ENCODE measurements at regions not wholly inside any gene's neighbourhood (a gene's known extent, or its start where the extent isn't known, plus 50 kb on each side); places are given as distances from the start of the nearest gene placed in this dataset.
"Not testable (repeated sequence)": the region's sequence is repeated elsewhere in the genome, so short reads cannot be mapped to it uniquely, and the experiment has no call there.

DNA sequence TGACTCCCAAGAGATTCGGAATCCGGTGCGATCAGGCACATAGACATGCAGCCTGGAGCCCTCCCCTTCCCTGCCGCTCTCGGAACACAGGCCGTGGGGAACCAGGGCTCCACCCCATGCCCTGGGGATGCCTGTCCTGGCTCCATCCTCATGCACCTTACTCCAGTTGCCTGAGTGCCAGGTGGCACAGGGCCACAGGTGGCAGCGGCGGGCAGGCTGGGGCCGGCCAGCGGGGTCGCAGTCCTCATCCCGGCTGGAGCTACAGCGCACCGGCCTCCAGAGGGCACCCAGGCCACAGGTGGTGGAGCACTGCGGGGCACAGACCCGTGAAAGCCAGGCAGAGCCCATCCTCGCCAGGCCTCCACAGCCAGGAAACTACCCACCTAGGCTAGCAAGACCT is 119.9 kb upstream of the AKAP13 start:
- TF ChIP-seq, protein P1, sequence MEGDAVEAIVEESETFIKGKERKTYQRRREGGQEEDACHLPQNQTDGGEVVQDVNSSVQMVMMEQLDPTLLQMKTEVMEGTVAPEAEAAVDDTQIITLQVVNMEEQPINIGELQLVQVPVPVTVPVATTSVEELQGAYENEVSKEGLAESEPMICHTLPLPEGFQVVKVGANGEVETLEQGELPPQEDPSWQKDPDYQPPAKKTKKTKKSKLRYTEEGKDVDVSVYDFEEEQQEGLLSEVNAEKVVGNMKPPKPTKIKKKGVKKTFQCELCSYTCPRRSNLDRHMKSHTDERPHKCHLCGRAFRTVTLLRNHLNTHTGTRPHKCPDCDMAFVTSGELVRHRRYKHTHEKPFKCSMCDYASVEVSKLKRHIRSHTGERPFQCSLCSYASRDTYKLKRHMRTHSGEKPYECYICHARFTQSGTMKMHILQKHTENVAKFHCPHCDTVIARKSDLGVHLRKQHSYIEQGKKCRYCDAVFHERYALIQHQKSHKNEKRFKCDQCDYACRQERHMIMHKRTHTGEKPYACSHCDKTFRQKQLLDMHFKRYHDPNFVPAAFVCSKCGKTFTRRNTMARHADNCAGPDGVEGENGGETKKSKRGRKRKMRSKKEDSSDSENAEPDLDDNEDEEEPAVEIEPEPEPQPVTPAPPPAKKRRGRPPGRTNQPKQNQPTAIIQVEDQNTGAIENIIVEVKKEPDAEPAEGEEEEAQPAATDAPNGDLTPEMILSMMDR (IDR thresholded peaks at IDR 0.05) = not testable (repeated sequence)
- TF ChIP-seq POLR2A (IDR thresholded peaks at IDR 0.05) = not testable (repeated sequence)

All from uterus (tissue), 2 donors.